Liver (tissue), 8 donors: ENCODE measurements at regions not wholly inside any gene's neighbourhood (a gene's known extent, or its start where the extent isn't known, plus 50 kb on each side); places are given as distances from the start of the nearest gene placed in this dataset.

ENCODE experiments used
- DNase-seq: peaks from one replicate; pipeline ENCODE4 v3.0.0-alpha.2; 2017; ENCODE audit warnings: low spot score
- H3K27ac ChIP-seq, 2 donors: one replicate each; pipeline ENCODE4 v1.7.0; 2013; ENCODE audit warnings: inconsistent platforms in 2 of 2, low read length in 2 of 2, control low read depth in 1 of 2, low read depth in 1 of 2, mild to moderate bottlenecking in 1 of 2
- H3K27me3 ChIP-seq, 4 donors: one replicate each; pipeline versions ENCODE4 v1.6.1 to v1.7.0; 2013; ENCODE audit warnings: low read length in 3 of 4, inconsistent platforms in 1 of 4, mild to moderate bottlenecking in 1 of 4, moderate library complexity in 1 of 4; ENCODE audit not compliant: control insufficient read depth in 4 of 4, insufficient read depth in 4 of 4
- H3K36me3 ChIP-seq, 4 donors: one replicate each; pipeline versions ENCODE4 v1.6.1 to v1.7.0; 2013; ENCODE audit warnings: low read length in 3 of 4, mild to moderate bottlenecking in 3 of 4, low read depth in 1 of 4, moderate library complexity in 1 of 4; ENCODE audit not compliant: control insufficient read depth in 4 of 4, insufficient read depth in 3 of 4
- H3K4me1 ChIP-seq, 4 donors: one replicate each; pipeline versions ENCODE4 v1.6.1 to v1.7.0; 2013; ENCODE audit warnings: low read length in 3 of 4, mild to moderate bottlenecking in 3 of 4, moderate library complexity in 1 of 4; ENCODE audit not compliant: control insufficient read depth in 4 of 4, insufficient read depth in 4 of 4
- H3K4me3 ChIP-seq, 3 donors: one replicate each; pipeline versions ENCODE4 v1.6.1 to v1.7.0; 2013; ENCODE audit warnings: low read length in 3 of 3, control low read depth in 1 of 3, low read depth in 1 of 3, mild to moderate bottlenecking in 1 of 3
- H3K9ac ChIP-seq, 2 donors: one replicate each; pipeline ENCODE4 v1.7.0; 2013; ENCODE audit warnings: low read length in 2 of 2, mild to moderate bottlenecking in 2 of 2, moderate library complexity in 2 of 2, control low read depth in 1 of 2, low read depth in 1 of 2
- H3K9me3 ChIP-seq, 4 donors: one replicate each; pipeline versions ENCODE4 v1.6.1 to v1.7.0; 2013; ENCODE audit warnings: low read length in 3 of 4; ENCODE audit not compliant: control insufficient read depth in 4 of 4
- ATF3 ChIP-seq: IDR thresholded peaks from 2 replicates; pipeline ENCODE4 v1.6.1; 2016; ENCODE audit warnings: antibody characterized with exemption
- CTCF ChIP-seq: fragments of 150-350 bp; IDR thresholded peaks from 2 replicates; pipeline ENCODE4 v1.5.1; 2017; ENCODE audit warnings: improper control_type of control experiment, low read depth, low read length; ENCODE audit not compliant: missing input control
- EGR1 ChIP-seq, 2 donors: IDR thresholded peaks; 2 replicates each; pipeline ENCODE4 v1.6.1; 2016 to 2018; ENCODE audit warnings: antibody characterized with exemption in 2 of 2, low read depth in 2 of 2
- FOXA1 ChIP-seq: IDR thresholded peaks from 2 replicates; pipeline ENCODE4 v1.6.1; 2016; ENCODE audit warnings: antibody characterized with exemption
- FOXA2 ChIP-seq: IDR thresholded peaks from 2 replicates; pipeline ENCODE4 v1.6.1; 2016; ENCODE audit warnings: antibody characterized with exemption
- GABPA ChIP-seq, 2 donors: IDR thresholded peaks in 1 of 2; conservative IDR thresholded peaks in 1 of 2; 2 replicates each; pipeline ENCODE4 v1.6.1; 2016; ENCODE audit warnings: antibody characterized with exemption in 2 of 2, mild to moderate bottlenecking in 1 of 2, moderate library complexity in 1 of 2
- HNF4A ChIP-seq, 2 donors: conservative IDR thresholded peaks; 2 replicates each; pipeline ENCODE4 v1.6.1; 2016; ENCODE audit warnings: antibody characterized with exemption in 2 of 2, mild to moderate bottlenecking in 2 of 2
- HNF4G ChIP-seq: IDR thresholded peaks from 2 replicates; pipeline ENCODE4 v1.6.1; 2016; ENCODE audit warnings: antibody characterized with exemption
- JUND ChIP-seq, 2 donors: IDR thresholded peaks; 2 replicates each; pipeline ENCODE4 v1.6.1; 2016; ENCODE audit warnings: antibody characterized with exemption in 2 of 2
- MAX ChIP-seq: IDR thresholded peaks from 2 replicates; pipeline ENCODE4 v1.6.1; 2016; ENCODE audit warnings: antibody characterized with exemption
- NR2F2 ChIP-seq: IDR thresholded peaks from 2 replicates; pipeline ENCODE4 v1.6.1; 2016; ENCODE audit warnings: antibody characterized with exemption
- RAD21 ChIP-seq, 2 donors: IDR thresholded peaks; 2 replicates each; pipeline ENCODE4 v1.6.1; 2016; ENCODE audit warnings: antibody characterized with exemption in 2 of 2, mild to moderate bottlenecking in 2 of 2
- REST ChIP-seq: IDR thresholded peaks from 2 replicates; pipeline ENCODE4 v1.6.1; 2016; ENCODE audit warnings: antibody characterized with exemption, mild to moderate bottlenecking
- RXRA ChIP-seq, 2 donors: IDR thresholded peaks; 2 replicates each; pipeline ENCODE4 v1.6.1; 2017 to 2018; ENCODE audit warnings: antibody characterized with exemption in 2 of 2, mild to moderate bottlenecking in 1 of 2
- SP1 ChIP-seq: IDR thresholded peaks from 2 replicates; pipeline ENCODE4 v1.6.1; 2018; ENCODE audit warnings: antibody characterized with exemption, mild to moderate bottlenecking
- TAF1 ChIP-seq: conservative IDR thresholded peaks from 2 replicates; pipeline ENCODE4 v1.6.1; 2016; ENCODE audit warnings: antibody characterized with exemption, mild to moderate bottlenecking
- YY1 ChIP-seq: IDR thresholded peaks from 2 replicates; pipeline ENCODE4 v1.6.1; 2016; ENCODE audit warnings: antibody characterized with exemption, mild to moderate bottlenecking
- ZBTB33 ChIP-seq: IDR thresholded peaks from 2 replicates; pipeline ENCODE4 v1.6.1; 2016; ENCODE audit warnings: antibody characterized with exemption
- WGBS: extraction: QIAGEN DNeasy Blood & Tissue Kit; methylation state at CpG from one replicate; pipeline ENCODE4 v1.1.7; 2013; 5-methylcytosine and 5-hydroxymethylcytosine counted together
- donor health status: healthy.
- donor health status: healthy.
- donor health status: healthy.
- donor health status: healthy.
- donor health status: healthy.

- TF ChIP-seq SP1: no peak
- TF ChIP-seq FOXA2: no peak
- no peak for TF ChIP-seq NR2F2
- TF ChIP-seq RXRA (IDR thresholded peaks at IDR 0.05): no peak
- no peak for TF ChIP-seq HNF4G
- no peak for TF ChIP-seq YY1
- no peak for TF ChIP-seq ZBTB33
- no peak for TF ChIP-seq JUND (IDR thresholded peaks at IDR 0.05)
- TF ChIP-seq REST: no peak
- TF ChIP-seq RAD21 (IDR thresholded peaks at IDR 0.05): no peak
- TF ChIP-seq HNF4A (conservative IDR thresholded peaks at IDR 0.05): no peak
- no peak for TF ChIP-seq ATF3
- TF ChIP-seq FOXA1: no peak
- no peak for TF ChIP-seq EGR1 (IDR thresholded peaks at IDR 0.05; ENCODE audit: low read depth in 2 of 2)
- no peak for TF ChIP-seq MAX
- no peak for TF ChIP-seq CTCF
- TF ChIP-seq GABPA (IDR thresholded peaks at IDR 0.05 in 1 of 2, conservative IDR thresholded peaks at IDR 0.05 in 1 of 2): no peak
- TF ChIP-seq TAF1: no peak
These were observed 250.2 kb upstream of the MME start for GRCh38 chr3:154829929-154830328.

GRCh38 chr3:154819491-154819890, 260.6 kb upstream of the MME start:
- Histone ChIP-seq H3K36me3 (no peaks in the 10 kb centered on the region), H3K9ac (no peak overlapping the region), H3K4me3 (no peak overlapping the region), H3K27ac (no peak overlapping the region), H3K4me1 (no peaks in the 10 kb centered on the region), H3K9me3 (no peaks in the 10 kb centered on the region), H3K27me3 (no peaks in the 10 kb centered on the region)
- WGBS: 81% methylated on average over 3 of the region's 3 CpGs
- no peak for DNase-seq
- TF ChIP-seq ZBTB33 (no peak), FOXA2 (no peak), MAX (no peak), CTCF (no peak), JUND (IDR thresholded peaks at IDR 0.05) (no peak), RXRA (IDR thresholded peaks at IDR 0.05) (no peak), ATF3 (no peak), HNF4A (conservative IDR thresholded peaks at IDR 0.05) (no peak), TAF1 (no peak), GABPA (IDR thresholded peaks at IDR 0.05 in 1 of 2, conservative IDR thresholded peaks at IDR 0.05 in 1 of 2) (no peak), YY1 (no peak), HNF4G (no peak)

More at GRCh38 chr3:154829929-154830328, 250.2 kb upstream of the MME start:
- no peak overlapping the region for H3K27ac ChIP-seq
- peaks cover 0 to 2% (median 0%) of the 10 kb centered on the region in 4 donors for H3K9me3 ChIP-seq
- no peak for DNase-seq
- no peaks in the 10 kb centered on the region for H3K36me3 ChIP-seq
- 72% methylated on average over 2 of the region's 2 CpGs for WGBS
- no peaks in the 10 kb centered on the region for H3K27me3 ChIP-seq
- no peak overlapping the region for H3K9ac ChIP-seq
- H3K4me3 ChIP-seq: no peak overlapping the region
- H3K4me1 ChIP-seq: no peaks in the 10 kb centered on the region
